ENCODE measurements at regions not wholly inside any gene's neighbourhood (a gene's known extent, or its start where the extent isn't known, plus 50 kb on each side); places are given as distances from the start of the nearest gene placed in this dataset.

DNA sequence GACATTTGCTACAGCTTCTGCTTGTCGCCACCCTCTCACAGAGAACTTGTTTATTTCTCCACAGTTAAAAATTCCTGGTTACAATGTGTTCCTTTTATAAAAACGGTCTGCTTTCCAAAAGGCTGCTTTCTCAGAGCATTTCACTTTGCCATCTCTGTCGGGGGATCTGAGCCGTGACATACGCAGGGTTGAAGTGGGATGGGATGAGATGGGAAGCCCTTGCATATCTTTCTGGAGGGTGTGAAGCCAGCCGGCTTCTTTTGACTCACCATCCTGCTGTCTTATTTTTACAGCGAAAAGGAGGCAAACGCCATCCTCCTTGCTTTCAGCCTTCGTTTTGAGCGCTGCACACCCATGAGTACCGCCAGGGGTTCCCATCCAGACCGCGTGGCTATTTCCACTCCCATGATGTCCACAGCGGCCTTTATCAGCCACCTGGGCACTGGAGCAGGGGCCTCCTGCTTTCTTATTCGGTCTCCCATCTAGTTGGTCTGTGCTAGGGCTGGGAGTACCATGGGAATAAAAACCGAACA, 99.8 kb upstream of the GATB start:
- no peak overlapping the region for H3K4me3 ChIP-seq (ENCODE audit: low read depth, low read length)
- no peak for DNase-seq (ENCODE audit: low read depth)
- TF ChIP-seq, protein P1, sequence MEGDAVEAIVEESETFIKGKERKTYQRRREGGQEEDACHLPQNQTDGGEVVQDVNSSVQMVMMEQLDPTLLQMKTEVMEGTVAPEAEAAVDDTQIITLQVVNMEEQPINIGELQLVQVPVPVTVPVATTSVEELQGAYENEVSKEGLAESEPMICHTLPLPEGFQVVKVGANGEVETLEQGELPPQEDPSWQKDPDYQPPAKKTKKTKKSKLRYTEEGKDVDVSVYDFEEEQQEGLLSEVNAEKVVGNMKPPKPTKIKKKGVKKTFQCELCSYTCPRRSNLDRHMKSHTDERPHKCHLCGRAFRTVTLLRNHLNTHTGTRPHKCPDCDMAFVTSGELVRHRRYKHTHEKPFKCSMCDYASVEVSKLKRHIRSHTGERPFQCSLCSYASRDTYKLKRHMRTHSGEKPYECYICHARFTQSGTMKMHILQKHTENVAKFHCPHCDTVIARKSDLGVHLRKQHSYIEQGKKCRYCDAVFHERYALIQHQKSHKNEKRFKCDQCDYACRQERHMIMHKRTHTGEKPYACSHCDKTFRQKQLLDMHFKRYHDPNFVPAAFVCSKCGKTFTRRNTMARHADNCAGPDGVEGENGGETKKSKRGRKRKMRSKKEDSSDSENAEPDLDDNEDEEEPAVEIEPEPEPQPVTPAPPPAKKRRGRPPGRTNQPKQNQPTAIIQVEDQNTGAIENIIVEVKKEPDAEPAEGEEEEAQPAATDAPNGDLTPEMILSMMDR (IDR thresholded peaks at IDR 0.05; ENCODE audit: insufficient read depth, low read length): no peak

DNA sequence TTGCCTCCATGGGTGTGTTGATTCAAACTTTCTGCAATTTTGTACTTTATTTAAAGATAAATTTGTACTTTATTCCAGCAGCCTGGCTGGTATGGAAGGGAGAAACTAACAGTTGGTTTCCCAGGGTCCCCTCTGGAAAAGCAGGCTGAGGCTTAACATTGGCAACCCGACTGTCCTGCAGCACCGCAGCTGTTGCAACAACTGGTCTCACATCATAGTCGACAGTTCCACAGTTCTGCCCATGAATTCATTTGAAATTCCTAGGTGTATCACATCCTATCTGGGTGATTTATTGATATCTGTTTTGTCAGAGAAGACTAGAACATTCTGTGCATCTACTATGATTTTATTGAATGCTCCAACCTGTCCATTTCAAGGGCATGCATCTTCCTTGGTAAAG, 98.8 kb upstream of the GATB start:
- H3K4me3 ChIP-seq (ENCODE audit: low read depth, low read length): no peak overlapping the region
- no peak for DNase-seq (ENCODE audit: low read depth)
- TF ChIP-seq, protein P1 (IDR thresholded peaks at IDR 0.05; ENCODE audit: insufficient read depth, low read length): no peak

DNA sequence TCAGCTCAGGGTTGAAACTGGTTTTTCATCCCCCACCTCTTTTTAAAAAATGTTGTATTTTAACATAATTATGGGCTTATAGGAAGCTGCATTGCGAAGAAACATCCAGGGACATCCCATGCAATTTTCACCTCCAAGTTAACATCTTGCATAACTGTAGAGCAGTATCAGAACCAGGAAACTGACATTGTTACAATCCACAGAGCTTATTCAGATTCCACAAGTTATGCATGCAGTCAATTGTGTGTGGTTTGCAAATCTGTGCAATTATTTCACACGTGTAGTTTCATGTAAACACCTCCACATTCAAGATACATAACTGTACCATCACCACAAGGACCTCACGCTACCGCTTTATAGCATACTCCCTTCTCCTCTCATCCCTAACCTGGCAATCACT, 97.5 kb upstream of the GATB start:
- TF ChIP-seq, protein P1 (IDR thresholded peaks at IDR 0.05; ENCODE audit: insufficient read depth, low read length): no peak
- no peak overlapping the region for H3K4me3 ChIP-seq (ENCODE audit: low read depth, low read length)

DNA sequence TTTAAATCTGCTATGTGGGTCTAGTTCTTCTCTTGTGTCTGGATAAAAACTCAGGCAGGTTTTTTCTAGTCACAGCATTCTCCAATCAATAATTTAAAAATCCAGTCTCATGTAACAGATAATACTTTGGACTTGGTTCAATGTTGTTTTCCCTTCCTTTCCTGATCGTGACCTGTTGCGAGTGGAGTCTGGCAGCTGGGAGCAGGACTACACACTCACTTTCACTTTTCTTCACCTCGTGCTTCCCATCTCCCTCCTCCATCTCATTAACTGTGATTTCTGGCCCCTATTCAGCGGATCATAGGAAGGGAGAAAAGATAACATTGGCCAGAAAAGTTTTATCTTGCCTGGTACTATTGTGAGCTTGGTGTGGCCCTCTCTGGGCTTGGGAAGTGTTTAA, 96.6 kb upstream of the GATB start:
- DNase-seq (ENCODE audit: low read depth): peak; percentile 21
- TF ChIP-seq, protein P1 (IDR thresholded peaks at IDR 0.05; ENCODE audit: insufficient read depth, low read length): no peak
- peak overlapping the region; percentile 35 for H3K4me3 ChIP-seq (ENCODE audit: low read depth, low read length)

More for the DNA sequence above, 97.5 kb upstream of the GATB start:
- peak; percentile 12 for DNase-seq (ENCODE audit: low read depth)

DNA sequence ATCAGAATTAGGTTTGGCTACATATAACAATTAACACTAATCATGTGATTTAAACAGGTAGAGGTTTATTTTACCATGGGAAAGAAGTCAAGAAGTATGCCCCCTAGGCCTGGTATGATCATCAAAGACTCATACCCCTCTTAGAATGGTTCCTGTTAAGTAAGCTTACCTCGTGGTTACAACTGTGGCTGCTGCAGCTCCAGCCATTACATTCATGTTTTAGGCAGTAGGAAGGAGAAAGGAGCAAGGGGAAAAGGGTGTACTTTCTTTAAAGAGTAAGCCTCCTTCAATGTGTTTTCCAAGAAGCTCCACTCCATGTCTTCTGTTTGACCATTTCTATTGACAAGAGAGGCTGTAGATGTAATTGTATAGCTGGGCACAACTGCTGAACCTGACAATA, 94.9 kb upstream of the GATB start:
- DNase-seq (ENCODE audit: low read depth): no peak
- no peak overlapping the region for H3K4me3 ChIP-seq (ENCODE audit: low read depth, low read length)
- TF ChIP-seq, protein P1 (IDR thresholded peaks at IDR 0.05; ENCODE audit: insufficient read depth, low read length): no peak

DNA sequence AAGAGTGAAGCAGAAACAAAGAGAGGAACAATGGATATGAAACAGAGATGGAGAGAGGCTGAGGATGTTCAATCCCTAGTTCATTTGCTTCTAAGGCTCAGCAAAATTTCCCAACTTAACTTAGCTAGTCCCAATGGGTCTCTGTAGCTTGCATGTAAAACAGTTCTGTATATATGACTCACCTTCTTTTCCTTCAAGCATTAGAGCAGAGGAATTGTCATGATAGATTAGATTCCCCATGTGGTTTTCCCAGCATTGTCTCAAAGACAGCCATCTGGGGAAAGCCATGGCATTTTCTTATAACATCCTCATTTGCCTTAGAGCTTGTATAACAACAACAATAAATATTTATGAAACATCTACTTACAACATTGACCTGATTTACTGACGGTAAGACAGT, 93.9 kb upstream of the GATB start:
- H3K4me3 ChIP-seq (ENCODE audit: low read depth, low read length): no peak overlapping the region
- TF ChIP-seq, protein P1 (IDR thresholded peaks at IDR 0.05; ENCODE audit: insufficient read depth, low read length): no peak
- peak; percentile 63 for DNase-seq (ENCODE audit: low read depth)

DNA sequence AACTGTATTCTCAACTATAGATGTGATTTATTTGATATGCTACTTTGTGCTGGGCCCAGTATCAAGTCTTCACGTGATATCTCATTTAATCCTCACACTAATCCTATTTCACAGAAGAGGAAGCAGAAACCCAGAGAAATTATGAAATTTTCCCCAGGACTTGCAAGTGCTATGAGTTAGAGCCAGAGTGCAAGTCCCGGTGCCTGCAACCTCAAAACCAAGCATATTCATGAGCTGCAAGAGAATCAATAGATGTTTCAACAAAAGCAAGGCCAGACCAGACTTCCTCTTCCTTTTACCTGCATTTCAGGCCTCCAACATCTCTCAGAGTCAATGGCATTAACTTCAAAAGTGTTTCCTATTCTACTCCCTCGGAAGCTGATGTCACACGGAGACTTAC, 92.2 kb upstream of the GATB start:
- H3K4me3 ChIP-seq (ENCODE audit: low read depth, low read length): no peak overlapping the region
- no peak for DNase-seq (ENCODE audit: low read depth)

More for the DNA sequence above, 92.2 kb upstream of the GATB start:
- TF ChIP-seq, protein P1 (IDR thresholded peaks at IDR 0.05; ENCODE audit: insufficient read depth, low read length): no peak
